HT-29 (cell line): ENCODE measurements at regions not wholly inside any gene's neighbourhood (a gene's known extent, or its start where the extent isn't known, plus 50 kb on each side); places are given as distances from the start of the nearest gene placed in this dataset.

Experiments
- DNase-seq: peaks from one replicate; pipeline ENCODE4 v3.0.0-alpha.2; 2015; ENCODE audit warnings: low spot score

DNA sequence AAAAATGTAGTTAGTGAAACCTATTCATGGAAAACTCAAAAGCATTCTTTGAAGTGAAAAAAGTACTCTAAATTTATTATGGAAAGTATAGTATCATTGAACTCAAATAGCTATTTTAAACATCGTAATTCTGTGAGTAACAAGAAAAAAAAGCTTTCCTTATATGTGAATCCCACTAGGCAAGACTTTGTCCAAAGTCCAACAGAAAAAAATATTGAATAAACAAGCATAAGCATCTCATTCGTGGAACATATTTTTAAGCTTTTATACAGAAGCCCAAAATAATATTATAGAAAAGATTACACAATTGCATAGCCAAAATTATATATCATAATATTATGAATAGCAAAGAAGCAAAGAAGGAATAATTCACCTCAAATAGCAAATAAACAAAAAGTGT lies 79.4 kb upstream of the IFNE start:
- peak; percentile 80 for DNase-seq

DNA sequence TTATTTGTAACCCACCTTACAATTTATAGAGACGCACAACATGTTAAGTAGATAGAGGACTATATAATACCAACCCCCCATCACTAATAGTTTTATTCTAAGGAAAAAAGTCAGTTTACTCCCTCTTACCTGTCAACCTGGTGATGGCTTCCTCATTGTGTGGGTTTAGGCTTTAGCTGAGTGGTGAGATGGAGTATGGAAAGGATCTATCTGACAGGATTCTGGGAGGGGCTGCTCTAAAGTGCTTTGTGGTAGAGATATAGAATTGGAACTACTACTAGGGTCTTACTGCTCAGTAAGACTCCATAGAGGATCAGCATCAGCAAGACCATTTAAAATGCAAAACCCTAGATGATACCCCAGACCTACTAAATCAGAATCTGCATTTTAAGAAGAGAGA lies 82.1 kb upstream of the IFNE start:
- peak; percentile 76 for DNase-seq

DNA sequence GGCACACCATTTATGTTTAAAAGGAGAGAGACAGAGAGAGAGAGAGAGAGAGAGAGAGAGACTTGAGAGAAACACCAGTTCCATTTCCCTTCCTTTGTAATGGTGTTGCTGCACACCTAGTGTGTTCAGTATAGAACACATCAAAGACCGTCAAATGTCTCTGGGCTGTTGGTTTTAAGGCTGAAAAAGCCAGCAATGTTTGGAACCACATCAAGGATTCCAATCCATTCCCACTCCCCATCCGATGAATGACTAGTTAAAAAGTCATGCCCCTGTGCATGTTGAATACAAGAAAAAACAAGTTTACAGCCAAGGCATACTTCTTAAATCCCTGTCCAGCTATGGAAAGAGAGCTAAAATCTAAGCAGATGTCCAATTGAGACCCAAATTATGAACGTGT lies 83.0 kb upstream of the IFNE start:
- DNase-seq, result no peak

DNA sequence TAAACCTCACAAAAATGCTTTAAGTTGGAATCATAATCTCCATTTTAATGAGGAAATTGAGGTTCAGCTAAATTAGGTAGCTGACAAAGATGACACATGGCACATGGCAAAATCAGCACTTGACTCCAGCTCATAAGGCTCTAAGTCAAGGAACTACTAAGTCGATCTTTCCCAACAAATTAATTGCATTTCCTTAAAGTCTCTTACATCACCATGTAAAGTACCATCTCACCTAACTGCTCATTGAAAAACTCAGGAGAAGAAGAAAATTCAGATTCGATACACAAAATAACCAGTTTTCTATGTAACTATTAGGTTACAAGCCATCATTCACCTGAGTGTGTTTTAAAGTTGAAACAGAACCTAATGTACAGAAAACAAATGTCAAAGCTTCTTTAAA lies 85.8 kb upstream of the IFNE start:
- DNase-seq, result peak; percentile 71

DNA sequence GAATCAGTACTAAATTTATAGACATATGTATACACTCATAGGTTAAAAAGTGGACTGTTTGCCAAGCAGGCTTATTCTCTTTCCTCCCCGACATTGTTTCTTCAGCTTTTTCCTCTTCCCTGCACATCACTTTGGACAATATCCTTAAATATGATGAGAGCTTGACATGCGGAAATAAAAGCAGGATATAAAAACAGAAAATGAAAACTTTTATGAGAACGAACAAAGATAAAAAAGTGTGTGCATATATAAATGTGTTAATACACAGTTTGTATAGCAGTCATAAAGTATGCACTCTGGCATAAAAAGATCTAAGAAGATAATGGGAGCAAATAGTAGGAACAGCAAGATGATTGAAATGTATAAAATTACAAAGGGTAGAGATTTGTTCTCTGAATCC lies 86.4 kb upstream of the IFNE start:
- no peak for DNase-seq

DNA sequence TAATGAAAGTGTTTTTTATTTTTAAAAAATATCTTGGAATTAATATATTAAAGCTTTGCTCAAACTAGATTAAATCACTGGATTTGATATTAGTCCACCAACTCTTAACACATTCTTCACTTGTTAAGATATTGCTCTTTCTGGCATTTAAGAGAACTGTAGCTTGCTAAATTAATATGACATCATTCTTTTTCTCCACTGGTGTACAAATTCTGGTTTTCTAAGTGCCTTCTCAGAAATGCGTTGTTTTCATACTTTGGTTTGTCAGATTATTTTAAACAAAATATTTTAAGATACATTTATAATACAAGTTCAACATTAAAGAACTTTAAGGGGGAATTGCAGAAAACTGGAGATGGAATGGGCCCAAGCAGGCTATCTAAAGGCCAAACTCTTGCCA lies 87.6 kb upstream of the IFNE start:
- DNase-seq, result peak; percentile 57

DNA sequence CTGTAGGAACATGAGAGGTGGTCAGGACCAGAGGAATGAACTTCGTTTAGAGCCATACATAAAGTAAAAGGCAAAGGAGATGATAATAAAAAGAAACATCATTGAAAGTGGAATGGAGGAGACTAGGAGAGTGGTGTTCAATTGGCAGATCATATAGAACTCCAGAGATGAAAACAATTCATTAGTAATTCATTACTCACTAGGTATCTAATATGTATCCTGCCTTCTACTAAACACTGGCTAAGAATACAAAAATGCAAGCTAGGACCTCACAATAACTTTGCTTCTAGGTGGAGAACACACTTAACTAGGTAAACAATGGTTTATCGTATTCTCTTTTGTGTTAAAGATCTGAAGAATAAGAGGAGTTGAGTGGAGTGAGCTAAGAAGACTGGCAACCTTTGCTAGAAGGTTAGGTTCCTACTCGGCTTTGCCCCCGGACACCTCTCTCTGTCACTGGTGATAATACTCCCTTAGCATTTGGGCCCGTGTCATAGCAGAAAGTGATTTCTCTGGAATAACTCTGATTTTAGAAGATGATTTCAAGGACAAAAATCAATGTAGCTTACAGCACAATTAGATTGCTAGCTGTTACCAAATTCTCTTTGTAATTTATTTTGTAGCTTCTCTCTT lies 88.6 kb upstream of the IFNE start:
- peak; percentile 77 for DNase-seq

DNA sequence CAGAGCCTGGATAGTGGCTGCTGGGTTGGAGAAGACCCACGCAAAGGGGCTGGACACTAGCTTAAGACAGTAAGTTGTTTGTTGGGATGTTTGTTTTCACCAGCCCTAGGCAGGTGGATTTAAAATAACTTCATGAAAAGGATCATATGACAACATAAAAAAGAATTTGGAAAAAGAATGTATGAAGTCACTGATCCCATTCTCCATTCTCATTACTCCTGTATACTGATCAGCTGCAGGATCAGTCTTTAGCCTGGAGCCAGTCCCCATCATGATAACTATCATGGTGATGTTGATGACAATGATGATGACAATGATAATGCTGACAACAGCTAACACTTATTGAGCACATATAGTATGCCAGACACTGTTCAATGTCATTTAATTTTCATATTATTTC lies 92.1 kb upstream of the IFNE start:
- no peak for DNase-seq

DNA sequence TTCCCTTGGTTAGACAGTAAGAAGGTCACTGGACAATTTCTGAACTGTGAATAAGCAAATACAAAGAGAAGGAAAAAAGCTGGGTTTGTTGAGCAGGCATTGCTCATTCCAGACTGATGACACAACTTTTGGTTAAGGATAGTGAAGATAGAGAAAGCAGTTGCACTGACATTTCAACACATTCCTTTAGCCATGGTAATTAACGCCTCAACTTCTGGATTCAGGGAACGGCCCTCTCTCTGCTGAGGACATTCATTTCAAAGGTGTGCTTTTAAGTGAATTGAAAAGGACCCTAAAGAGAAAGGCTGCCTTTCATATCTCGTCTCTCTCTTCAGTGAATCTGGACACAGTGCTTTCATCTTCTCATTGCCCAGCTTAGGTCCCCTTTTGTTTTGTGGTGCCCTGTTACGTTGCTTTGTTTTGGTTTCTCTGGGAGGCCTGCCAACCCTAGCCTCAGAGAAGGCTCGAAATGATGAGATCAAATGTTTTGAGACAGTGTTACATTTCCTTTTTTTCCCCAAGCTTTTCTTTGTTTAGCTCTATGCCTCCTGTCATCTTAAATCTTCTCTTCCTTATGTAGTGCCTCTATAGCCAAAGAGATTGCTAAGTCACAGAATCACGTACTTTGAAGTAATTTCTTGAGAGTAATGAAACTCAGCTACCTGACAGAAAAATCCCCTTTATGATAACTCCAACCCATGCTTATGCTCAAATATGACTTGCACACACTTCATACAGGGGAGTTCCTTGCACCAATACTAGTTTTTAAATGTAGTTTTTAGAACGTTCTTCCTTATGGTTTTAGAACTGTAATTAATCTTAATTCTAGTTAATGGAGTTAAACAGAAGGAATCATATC lies 94.4 kb upstream of the IFNE start:
- peak; percentile 81 for DNase-seq

DNA sequence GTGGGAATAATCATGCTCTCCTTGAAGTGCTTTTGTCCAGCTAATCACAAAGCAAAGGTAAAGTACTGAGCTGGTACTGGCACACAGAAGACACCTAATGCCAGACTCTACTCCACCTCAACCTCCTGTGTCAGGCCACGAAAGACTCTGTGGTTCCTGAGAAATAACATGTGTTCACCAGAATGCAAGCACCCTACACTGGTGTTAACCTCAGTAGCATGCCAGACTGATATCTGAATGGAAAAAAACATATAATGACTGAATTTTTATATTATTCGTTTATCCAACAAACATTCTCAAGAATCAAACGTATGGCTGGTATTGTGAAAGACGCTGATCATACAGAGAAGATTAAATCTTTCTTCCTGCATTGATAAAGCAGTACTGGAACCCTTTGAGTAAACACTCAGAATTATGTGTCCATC lies 97.1 kb upstream of the IFNE start:
- peak; percentile 78 for DNase-seq

DNA sequence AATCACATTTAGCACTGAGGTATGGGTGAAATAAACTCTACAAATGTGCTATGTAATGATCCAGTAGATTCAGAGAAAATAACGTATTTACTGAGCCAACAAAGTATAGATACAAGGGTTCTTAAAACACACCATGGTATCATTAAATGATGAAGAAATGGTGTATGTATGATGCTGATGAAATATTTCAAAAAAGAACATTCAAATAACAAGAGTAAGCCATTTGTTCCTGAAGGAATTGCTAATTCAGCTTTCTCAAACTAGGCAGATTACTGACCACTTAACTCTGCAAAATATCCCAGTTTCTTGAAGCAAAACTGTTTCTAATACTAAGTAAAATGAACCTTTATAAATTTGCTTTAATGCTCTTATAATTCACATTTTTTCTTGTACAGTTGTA lies 97.6 kb upstream of the IFNE start:
- DNase-seq, result peak; percentile 69

DNA sequence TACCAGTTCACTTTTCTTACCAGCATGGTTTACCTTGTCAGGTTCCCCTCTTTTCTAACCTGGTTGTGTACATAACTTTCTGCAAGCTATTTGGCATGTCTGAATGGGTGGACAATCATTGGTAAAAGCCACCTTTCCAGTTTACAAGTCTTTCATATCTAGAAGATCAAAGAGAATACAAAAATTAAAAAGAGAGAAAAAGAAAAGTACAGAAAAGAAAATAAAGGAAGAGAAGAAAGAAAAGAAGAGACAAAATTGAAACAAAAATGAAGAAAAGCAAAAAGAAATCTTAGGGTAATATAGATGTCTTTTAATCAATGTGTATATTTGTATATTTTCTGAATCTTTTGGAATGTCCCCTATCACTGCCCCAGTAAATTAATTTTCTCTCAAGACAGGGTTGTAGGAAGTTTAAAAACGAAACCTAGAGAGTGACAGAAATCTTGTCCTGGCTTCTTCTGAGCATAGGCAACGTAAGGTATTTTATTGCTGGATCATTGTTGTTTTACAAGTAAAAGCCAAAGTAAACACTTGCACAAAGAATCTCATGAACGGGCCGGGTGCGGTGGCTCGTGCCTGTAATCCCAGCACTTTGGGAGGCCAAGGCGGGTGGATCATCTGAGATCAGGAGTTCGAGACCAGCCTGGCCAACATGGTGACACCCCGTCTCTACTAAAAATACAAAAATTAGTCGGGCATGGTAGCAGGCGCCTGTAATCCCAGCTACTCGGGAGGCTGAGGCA lies 98.7 kb upstream of the IFNE start:
- peak; percentile 79 for DNase-seq

DNA sequence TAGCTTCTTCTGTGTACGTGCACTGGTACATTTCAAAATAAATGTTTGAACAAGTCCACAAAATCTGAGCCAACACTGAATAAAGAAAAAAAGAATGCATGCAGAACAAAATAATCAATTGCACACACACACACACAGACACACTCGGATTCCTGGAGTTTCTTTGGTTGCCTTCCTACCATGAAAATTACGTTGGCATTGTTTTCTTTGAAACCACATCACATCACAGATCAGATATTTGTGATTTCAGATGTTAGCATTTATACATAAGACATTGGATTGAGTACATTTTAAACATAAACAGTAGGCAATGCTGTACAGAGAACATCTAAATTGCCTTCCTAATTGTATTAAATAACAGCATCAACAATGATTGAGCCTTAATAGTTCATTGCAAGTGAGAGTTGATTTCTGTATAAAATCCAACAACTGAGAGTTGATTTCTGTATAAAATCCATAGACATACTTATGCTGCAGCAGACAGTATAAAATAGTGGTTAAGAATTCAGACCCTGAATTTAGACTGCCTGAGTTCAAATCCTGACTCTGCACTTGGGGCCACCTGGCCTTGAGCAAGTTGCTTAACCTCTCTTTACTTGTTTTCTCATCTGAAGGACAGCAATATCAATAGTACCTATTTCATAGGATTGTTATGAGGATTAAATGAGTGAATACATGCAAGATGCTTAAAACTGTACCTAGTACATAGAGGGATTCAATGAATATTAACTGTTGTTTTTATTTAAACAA lies 101.7 kb upstream of the IFNE start:
- peak; percentile 30 for DNase-seq

DNA sequence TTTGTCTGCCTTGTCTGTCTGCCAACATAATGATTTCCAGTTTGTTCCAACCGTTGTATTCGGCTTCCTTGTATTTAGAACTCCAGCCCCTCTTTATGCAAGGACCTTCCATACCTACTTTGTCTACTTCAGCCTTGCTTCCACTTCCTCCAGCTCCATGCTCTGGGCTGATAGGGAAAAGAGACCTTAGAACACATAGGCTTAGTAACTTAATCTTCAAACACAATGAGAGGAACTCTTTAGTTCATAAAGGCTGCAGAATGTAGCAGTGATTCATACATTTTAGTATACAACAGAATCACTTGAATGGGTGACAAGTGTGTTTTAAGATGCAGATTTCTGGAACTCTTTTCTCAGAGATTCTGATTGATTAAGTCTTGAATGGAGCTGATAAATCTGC lies 102.8 kb upstream of the IFNE start:
- DNase-seq, result no peak

DNA sequence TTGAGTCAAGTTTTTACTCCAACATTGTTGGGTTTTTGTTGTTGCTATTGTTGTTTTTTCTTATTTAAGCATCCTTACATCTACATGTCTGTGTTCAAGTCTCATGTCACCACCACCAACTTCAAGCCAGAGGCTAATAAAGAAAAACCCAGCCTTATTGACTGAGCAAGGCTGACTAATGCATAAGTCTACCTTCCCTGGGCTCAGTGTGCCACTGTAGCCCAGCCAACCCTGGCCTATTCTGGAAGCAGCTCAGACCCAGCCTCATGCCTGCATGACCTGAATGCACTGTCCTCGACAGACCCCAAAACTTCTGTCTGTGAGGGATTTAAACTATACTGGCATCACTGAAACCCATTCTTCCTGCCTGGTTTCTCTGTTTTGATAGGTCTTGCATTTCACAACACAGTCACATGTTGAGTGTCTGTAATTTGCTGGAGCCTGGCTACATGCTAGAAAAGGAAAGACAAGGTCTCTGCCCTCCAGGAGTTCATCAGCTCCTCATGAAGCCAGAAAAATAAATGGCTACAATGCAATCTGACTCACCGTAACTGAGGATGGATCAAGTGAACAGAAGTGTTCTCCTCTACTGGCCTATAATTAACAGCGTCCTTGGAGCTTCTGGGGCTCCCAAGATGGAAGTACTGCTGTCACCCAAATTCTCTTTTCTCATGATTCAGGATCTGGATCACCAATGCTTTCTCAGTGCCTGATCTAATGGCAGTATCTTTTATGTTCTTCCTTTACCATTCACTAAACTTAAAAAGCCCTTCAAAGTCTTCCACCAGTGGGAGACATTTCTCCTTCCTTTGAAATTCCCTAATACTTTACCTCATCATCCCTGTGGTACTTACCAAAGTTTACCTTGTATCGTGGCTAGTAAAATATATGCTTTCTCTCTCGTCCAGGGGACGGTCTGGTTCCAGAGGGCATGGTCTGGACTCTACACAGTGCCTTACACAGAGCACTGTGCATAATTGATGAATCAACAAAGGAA lies 103.9 kb upstream of the IFNE start:
- DNase-seq, result peak; percentile 62

DNA sequence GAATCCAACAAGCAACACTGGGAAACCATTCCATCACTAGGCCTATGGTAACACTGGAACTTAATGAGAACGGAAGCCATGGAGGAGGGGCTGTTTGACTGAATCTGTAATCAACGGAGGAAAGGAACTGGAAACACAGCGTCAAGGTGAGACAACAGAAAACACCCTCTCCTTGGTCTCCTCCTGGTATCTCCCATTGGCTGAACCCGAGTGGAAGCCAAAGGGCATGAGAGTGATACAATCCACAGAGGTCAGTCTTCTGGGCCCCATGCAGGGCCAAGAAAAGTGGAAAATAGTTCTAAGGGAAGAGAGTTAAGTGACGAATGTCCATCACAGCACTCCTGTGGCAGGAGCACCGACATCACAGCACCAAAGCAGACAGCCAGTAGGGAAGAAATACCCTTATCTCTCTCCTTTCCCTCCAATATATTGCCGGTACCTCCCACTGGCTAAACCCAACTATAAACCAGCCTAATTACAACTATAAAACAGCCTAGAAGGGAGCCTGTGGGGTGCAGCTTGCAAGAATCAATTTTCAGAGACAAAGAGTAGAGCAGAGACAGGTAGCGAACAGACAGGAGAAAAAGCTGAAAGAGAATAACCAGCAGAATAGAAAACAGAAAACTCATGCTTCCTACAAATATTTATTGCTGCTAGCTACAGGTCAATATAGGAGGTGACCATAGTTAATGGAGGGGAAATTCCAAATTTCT lies 107.4 kb upstream of the IFNE start:
- peak; percentile 86 for DNase-seq

DNA sequence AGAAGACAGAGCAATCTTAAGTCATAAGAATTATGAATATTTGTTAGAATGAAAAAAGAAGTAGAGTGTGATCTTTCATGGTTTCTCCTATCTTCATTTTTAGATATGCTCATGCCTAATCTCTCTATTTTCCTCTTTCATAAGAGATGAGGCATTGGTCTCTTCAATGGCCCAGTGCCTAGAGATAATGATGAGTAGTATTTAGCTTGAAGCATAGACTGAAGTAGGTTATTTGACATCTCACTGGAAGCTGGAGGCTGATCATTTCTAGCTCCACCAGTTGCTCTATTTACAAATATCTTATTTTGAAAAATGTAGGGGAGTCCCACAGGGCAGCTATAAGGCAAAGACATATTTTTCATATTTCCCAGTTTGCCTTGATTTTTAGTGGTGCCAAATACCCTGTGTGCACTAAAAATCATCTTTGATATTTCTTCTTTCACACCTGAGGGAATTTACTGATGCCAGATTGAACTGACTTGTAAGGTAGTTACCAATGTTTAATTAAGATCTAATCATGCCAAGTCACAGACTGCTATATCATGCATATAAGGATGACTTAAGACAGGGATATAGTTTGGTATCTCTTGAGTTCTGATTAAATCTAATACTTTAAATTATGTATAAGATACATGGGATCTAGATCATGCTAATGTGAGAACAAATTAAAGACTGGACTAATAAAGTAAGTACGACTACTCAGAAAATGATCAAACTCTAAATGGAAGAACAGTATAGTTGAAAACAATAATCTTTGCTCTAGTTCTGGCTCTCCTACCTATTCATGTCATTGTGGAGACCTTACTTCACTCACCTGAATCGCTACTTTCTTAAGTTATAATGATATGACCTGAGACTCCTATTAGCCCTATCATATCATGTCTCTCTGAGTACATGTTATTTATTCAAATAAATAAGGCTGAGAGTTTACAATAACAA lies 108.2 kb upstream of the IFNE start:
- peak; percentile 72 for DNase-seq

DNA sequence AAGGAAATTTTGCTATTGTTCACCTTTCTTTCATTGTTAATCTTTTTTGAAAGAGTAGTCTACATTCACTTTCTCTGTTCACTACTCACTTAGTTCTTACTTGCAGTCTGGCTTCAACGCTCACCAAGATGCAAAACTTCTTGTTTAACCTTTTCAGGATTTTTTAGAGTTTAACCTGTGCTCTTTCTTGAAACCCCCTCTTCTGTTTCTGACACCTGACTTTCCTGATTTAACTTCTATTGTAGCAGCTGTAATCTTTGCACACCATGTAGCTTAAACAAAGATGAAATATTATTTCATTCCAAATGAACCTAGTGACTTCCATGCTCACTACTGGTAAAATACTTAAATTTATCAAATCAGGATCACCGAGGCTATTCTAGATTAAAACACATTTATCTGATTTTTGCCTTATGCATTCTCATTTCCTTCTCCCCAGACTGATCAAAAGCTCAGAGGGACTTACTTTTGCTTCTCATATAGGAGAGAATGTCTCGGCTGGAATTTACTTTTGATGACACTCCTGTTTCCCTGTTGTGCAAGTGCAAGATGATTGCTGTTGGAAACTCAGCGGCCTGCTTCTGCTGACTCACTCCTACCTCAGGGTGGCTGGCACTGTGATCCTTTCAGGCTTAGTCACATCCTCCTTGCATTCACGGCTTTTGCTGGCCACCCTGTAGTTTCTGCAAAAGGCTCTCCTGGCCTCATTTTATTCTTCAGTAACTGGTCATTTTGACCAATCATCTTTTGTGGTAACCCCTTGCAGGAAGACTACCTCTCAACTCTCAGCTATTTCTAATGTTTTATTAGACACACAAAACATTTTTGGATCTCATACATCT lies 109.3 kb upstream of the IFNE start:
- DNase-seq, result peak; percentile 90
